WTC11 (cell line): ENCODE measurements at regions not wholly inside any gene's neighbourhood (a gene's known extent, or its start where the extent isn't known, plus 50 kb on each side); places are given as distances from the start of the nearest gene placed in this dataset.

Source experiments
- ATAC-seq: fragments of 200-7000 bp; cut with Tn5 transposase; 2 replicates; pipeline ENCODE4 v1.10.0; 2021; ENCODE audit warnings: mild to moderate bottlenecking, moderate library complexity
- CTCF ChIA-PET: fragments of 300-600 bp; sonication (Branson Sonifier 250); formaldehyde crosslinking; loops from one replicate; lab custom pipeline; 2021; ENCODE audit warnings: antibody characterized with exemption; lab: Charles Lee
- POLR2A ChIA-PET: fragments of 350-600 bp; sonication (Branson Sonifier 250); formaldehyde crosslinking; loops from one replicate; lab custom pipeline; 2021; ENCODE audit warnings: antibody characterized with exemption; lab: Charles Lee
- DNase-seq: peaks from one replicate; pipeline ENCODE4 v3.0.0; 2021; ENCODE audit warnings: low spot score
- H3K27ac Mint-ChIP-seq: 2 replicates; pipeline ENCODE4 v1.8.0; 2021; ENCODE audit warnings: mixed read lengths
- H3K27me3 Mint-ChIP-seq: 2 replicates; pipeline ENCODE4 v1.8.0; 2021; ENCODE audit warnings: low read depth, mild to moderate bottlenecking, moderate library complexity, mixed read lengths
- H3K36me3 Mint-ChIP-seq: 2 replicates; pipeline ENCODE4 v1.8.0; 2021; ENCODE audit warnings: mixed read lengths
- H3K4me1 Mint-ChIP-seq: 2 replicates; pipeline ENCODE4 v1.8.0; 2022; ENCODE audit warnings: mixed read lengths
- H3K4me3 Mint-ChIP-seq: 2 replicates; pipeline ENCODE4 v1.8.0; 2021; ENCODE audit warnings: mild to moderate bottlenecking, moderate library complexity, mixed read lengths
- H3K9me3 Mint-ChIP-seq: 2 replicates; pipeline ENCODE4 v1.8.0; 2021; ENCODE audit warnings: mixed read lengths
- ELF4 ChIP-seq: sonication (generic); formaldehyde crosslinking; IDR thresholded peaks from 2 replicates; pipeline ENCODE4 v1.8.1; 2022; ENCODE audit warnings: low read depth, mild to moderate bottlenecking, moderate library complexity, missing genetic modification reagents
- EMX1 ChIP-seq: fragments of 250-450 bp; sonication (Bioruptor Pico); IDR thresholded peaks from 2 replicates; pipeline ENCODE4 v1.8.0; 2021; ENCODE audit warnings: mild to moderate bottlenecking
- GRHL2 ChIP-seq: fragments of 250-450 bp; sonication (Bioruptor Pico); IDR thresholded peaks from 2 replicates; pipeline ENCODE4 v1.8.0; 2022; ENCODE audit warnings: mild to moderate bottlenecking, moderate library complexity; ENCODE audit not compliant: insufficient replicate concordance, severe bottlenecking
- NR1H2 ChIP-seq: sonication (generic); formaldehyde crosslinking; IDR thresholded peaks from 2 replicates; pipeline ENCODE4 v1.9.0; 2021; ENCODE audit warnings: mild to moderate bottlenecking, moderate library complexity, missing genetic modification reagents
- SMAD3 ChIP-seq: sonication (generic); formaldehyde crosslinking; IDR thresholded peaks from 2 replicates; pipeline ENCODE4 v1.8.0; 2022; ENCODE audit warnings: missing genetic modification reagents, mild to moderate bottlenecking, borderline replicate concordance
- TEAD4 ChIP-seq: sonication (generic); formaldehyde crosslinking; IDR thresholded peaks from 2 replicates; pipeline ENCODE4 v1.8.0; 2022; ENCODE audit warnings: mild to moderate bottlenecking, missing genetic modification reagents
- ZNF121 ChIP-seq: sonication (generic); formaldehyde crosslinking; IDR thresholded peaks from 2 replicates; pipeline ENCODE4 v1.8.0; 2023; ENCODE audit warnings: missing genetic modification reagents
- ZNF232 ChIP-seq: sonication (generic); formaldehyde crosslinking; IDR thresholded peaks from 2 replicates; pipeline ENCODE4 v1.8.0; 2022; ENCODE audit warnings: mild to moderate bottlenecking, missing genetic modification reagents
- TF ChIP-seq, protein P1 (sequence below): fragments of 250-450 bp; sonication (Bioruptor Pico); IDR thresholded peaks from 2 replicates; pipeline ENCODE4 v1.9.0; 2021; ENCODE audit warnings: mild to moderate bottlenecking, borderline replicate concordance
- TF ChIP-seq, protein P2 (sequence below): sonication (generic); formaldehyde crosslinking; IDR thresholded peaks from 2 replicates; pipeline ENCODE4 v1.8.1; 2023; ENCODE audit warnings: mild to moderate bottlenecking, missing genetic modification reagents, moderate library complexity
- TF ChIP-seq, protein P3 (sequence below): fragments of 200-600 bp; IDR thresholded peaks from 2 replicates; pipeline ENCODE4 v1.8.0; 2022; ENCODE audit warnings: antibody characterized with exemption
- TF ChIP-seq, protein P4 (sequence below): sonication (generic); formaldehyde crosslinking; conservative IDR thresholded peaks from 2 replicates; pipeline ENCODE4 v1.8.1; 2022; ENCODE audit warnings: mild to moderate bottlenecking, missing genetic modification reagents
- TF ChIP-seq, protein P5 (sequence below): sonication (generic); formaldehyde crosslinking; IDR thresholded peaks from 2 replicates; pipeline ENCODE4 v1.8.1; 2023; ENCODE audit warnings: mild to moderate bottlenecking, missing genetic modification reagents, moderate library complexity
- TF ChIP-seq, protein P6 (sequence below): sonication (generic); formaldehyde crosslinking; IDR thresholded peaks from 2 replicates; pipeline ENCODE4 v1.8.1; 2022; ENCODE audit warnings: mild to moderate bottlenecking, moderate library complexity, missing genetic modification reagents
- TF ChIP-seq, protein P7 (sequence below): fragments of 250-450 bp; sonication (Bioruptor Pico); IDR thresholded peaks from 2 replicates; pipeline ENCODE4 v1.9.0; 2021; ENCODE audit warnings: moderate library complexity, mild to moderate bottlenecking, inconsistent platforms, borderline replicate concordance
- TF ChIP-seq, protein P8 (sequence below): sonication (generic); formaldehyde crosslinking; conservative IDR thresholded peaks from 2 replicates; pipeline ENCODE4 v1.8.1; 2023; ENCODE audit warnings: mild to moderate bottlenecking, low read depth, missing genetic modification reagents, moderate library complexity

DNA sequence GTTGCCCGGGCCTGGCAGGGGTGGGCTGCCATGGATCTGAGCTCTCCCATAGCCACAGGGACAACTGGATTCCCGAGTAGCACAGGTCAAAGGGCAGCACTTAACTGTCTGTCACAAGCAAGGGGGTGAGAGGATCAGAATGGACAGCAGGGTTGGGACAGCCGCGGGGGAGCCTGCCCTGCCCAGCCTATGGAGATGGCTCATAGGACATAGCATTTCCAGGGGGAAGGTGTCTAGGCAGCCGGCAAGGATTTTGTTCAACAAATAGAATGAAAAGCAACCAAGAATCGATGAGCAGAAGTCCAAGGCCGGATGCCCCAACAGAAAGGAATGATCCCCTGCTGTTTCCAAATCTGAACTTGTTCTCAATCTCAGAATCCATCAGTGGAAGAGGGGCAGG is 92.9 kb downstream of the RPS6KA4 start (continued):
- TF ChIP-seq ZNF121 (CRISPR knock-in tag) (no peak), GRHL2 (no peak)
- TF ChIP-seq, protein P1, sequence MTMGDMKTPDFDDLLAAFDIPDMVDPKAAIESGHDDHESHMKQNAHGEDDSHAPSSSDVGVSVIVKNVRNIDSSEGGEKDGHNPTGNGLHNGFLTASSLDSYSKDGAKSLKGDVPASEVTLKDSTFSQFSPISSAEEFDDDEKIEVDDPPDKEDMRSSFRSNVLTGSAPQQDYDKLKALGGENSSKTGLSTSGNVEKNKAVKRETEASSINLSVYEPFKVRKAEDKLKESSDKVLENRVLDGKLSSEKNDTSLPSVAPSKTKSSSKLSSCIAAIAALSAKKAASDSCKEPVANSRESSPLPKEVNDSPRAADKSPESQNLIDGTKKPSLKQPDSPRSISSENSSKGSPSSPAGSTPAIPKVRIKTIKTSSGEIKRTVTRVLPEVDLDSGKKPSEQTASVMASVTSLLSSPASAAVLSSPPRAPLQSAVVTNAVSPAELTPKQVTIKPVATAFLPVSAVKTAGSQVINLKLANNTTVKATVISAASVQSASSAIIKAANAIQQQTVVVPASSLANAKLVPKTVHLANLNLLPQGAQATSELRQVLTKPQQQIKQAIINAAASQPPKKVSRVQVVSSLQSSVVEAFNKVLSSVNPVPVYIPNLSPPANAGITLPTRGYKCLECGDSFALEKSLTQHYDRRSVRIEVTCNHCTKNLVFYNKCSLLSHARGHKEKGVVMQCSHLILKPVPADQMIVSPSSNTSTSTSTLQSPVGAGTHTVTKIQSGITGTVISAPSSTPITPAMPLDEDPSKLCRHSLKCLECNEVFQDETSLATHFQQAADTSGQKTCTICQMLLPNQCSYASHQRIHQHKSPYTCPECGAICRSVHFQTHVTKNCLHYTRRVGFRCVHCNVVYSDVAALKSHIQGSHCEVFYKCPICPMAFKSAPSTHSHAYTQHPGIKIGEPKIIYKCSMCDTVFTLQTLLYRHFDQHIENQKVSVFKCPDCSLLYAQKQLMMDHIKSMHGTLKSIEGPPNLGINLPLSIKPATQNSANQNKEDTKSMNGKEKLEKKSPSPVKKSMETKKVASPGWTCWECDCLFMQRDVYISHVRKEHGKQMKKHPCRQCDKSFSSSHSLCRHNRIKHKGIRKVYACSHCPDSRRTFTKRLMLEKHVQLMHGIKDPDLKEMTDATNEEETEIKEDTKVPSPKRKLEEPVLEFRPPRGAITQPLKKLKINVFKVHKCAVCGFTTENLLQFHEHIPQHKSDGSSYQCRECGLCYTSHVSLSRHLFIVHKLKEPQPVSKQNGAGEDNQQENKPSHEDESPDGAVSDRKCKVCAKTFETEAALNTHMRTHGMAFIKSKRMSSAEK (CRISPR knock-in tag), result no peak
- TF ChIP-seq, all 79 proteins: peak for 0

DNA sequence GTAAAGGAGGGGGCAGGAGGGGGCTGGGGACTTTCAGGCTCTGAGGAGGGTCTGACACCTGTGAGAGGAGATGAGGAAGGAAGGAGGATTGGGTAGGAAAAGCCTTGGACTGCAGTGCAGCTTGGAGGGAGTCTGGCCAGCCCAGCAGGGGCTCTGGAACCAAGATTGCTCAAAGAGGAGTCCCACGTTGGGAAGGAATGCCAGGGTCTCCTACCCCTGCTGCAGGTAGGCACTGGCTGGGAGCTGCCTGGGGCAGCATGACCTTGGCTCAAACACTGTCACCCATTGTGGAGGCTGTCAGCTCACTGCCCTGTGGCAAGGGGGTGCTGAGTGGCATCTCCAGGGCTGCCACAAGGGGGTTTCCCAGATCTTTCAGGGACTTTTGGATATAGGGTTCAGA is 94.5 kb downstream of the RPS6KA4 start:
- DNase-seq (no peak), ATAC-seq (no peak)
- Mint-ChIP-seq H3K4me3 (no peak overlapping the region), H3K27me3 (peaks cover 72% of the 10 kb centered on the region), H3K9me3 (no peaks in the 10 kb centered on the region), H3K36me3 (no peaks in the 10 kb centered on the region)
- POLR2A ChIA-PET, result no interaction called here
- CTCF ChIA-PET, result interaction anchor here (0.6 to 1.8 kb wide), 5 partner anchors 36 to 196 kb away, joined by 3 to 8 read pairs (median 4); no protein-coding TSS in a partner anchor
- TF ChIP-seq ELF4 (no peak), TEAD4 (CRISPR knock-in tag) (no peak), GRHL2 (no peak), SMAD3 (CRISPR knock-in tag) (no peak), EMX1 (CRISPR knock-in tag) (no peak), NR1H2 (CRISPR knock-in tag) (no peak), ZNF232 (CRISPR knock-in tag) (no peak)
- TF ChIP-seq, protein P2, sequence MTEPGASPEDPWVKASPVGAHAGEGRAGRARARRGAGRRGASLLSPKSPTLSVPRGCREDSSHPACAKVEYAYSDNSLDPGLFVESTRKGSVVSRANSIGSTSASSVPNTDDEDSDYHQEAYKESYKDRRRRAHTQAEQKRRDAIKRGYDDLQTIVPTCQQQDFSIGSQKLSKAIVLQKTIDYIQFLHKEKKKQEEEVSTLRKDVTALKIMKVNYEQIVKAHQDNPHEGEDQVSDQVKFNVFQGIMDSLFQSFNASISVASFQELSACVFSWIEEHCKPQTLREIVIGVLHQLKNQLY (CRISPR knock-in tag), result no peak
- TF ChIP-seq, protein P3, sequence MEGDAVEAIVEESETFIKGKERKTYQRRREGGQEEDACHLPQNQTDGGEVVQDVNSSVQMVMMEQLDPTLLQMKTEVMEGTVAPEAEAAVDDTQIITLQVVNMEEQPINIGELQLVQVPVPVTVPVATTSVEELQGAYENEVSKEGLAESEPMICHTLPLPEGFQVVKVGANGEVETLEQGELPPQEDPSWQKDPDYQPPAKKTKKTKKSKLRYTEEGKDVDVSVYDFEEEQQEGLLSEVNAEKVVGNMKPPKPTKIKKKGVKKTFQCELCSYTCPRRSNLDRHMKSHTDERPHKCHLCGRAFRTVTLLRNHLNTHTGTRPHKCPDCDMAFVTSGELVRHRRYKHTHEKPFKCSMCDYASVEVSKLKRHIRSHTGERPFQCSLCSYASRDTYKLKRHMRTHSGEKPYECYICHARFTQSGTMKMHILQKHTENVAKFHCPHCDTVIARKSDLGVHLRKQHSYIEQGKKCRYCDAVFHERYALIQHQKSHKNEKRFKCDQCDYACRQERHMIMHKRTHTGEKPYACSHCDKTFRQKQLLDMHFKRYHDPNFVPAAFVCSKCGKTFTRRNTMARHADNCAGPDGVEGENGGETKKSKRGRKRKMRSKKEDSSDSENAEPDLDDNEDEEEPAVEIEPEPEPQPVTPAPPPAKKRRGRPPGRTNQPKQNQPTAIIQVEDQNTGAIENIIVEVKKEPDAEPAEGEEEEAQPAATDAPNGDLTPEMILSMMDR, result no peak
- TF ChIP-seq, protein P4, sequence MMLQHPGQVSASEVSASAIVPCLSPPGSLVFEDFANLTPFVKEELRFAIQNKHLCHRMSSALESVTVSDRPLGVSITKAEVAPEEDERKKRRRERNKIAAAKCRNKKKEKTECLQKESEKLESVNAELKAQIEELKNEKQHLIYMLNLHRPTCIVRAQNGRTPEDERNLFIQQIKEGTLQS (CRISPR knock-in tag), result no peak
- TF ChIP-seq, protein P5, sequence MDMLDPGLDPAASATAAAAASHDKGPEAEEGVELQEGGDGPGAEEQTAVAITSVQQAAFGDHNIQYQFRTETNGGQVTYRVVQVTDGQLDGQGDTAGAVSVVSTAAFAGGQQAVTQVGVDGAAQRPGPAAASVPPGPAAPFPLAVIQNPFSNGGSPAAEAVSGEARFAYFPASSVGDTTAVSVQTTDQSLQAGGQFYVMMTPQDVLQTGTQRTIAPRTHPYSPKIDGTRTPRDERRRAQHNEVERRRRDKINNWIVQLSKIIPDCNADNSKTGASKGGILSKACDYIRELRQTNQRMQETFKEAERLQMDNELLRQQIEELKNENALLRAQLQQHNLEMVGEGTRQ, result no peak
- TF ChIP-seq, protein P6, sequence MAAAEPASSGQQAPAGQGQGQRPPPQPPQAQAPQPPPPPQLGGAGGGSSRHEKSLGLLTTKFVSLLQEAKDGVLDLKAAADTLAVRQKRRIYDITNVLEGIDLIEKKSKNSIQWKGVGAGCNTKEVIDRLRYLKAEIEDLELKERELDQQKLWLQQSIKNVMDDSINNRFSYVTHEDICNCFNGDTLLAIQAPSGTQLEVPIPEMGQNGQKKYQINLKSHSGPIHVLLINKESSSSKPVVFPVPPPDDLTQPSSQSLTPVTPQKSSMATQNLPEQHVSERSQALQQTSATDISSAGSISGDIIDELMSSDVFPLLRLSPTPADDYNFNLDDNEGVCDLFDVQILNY (CRISPR knock-in tag), result no peak
- TF ChIP-seq, protein P7, sequence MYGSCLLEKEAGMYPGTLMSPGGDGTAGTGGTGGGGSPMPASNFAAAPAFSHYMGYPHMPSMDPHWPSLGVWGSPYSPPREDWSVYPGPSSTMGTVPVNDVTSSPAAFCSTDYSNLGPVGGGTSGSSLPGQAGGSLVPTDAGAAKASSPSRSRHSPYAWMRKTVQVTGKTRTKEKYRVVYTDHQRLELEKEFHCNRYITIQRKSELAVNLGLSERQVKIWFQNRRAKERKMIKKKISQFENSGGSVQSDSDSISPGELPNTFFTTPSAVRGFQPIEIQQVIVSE, result no peak
- TF ChIP-seq, protein P8, sequence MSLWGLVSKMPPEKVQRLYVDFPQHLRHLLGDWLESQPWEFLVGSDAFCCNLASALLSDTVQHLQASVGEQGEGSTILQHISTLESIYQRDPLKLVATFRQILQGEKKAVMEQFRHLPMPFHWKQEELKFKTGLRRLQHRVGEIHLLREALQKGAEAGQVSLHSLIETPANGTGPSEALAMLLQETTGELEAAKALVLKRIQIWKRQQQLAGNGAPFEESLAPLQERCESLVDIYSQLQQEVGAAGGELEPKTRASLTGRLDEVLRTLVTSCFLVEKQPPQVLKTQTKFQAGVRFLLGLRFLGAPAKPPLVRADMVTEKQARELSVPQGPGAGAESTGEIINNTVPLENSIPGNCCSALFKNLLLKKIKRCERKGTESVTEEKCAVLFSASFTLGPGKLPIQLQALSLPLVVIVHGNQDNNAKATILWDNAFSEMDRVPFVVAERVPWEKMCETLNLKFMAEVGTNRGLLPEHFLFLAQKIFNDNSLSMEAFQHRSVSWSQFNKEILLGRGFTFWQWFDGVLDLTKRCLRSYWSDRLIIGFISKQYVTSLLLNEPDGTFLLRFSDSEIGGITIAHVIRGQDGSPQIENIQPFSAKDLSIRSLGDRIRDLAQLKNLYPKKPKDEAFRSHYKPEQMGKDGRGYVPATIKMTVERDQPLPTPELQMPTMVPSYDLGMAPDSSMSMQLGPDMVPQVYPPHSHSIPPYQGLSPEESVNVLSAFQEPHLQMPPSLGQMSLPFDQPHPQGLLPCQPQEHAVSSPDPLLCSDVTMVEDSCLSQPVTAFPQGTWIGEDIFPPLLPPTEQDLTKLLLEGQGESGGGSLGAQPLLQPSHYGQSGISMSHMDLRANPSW (CRISPR knock-in tag), result no peak
- TF ChIP-seq, all 79 proteins: peak for 0
- H3K27ac Mint-ChIP-seq, result no peak overlapping the region
- H3K4me1 Mint-ChIP-seq, result peaks cover 14% of the 10 kb centered on the region
